Gastroesophageal sphincter (tissue), 4 donors: ENCODE measurements at regions not wholly inside any gene's neighbourhood (a gene's known extent, or its start where the extent isn't known, plus 50 kb on each side); places are given as distances from the start of the nearest gene placed in this dataset.
A peak's percentile ranks its signal among the peaks of the same experiment; 100 is the strongest.
"Not testable (repeated sequence)": the region's sequence is repeated elsewhere in the genome, so short reads cannot be mapped to it uniquely, and the experiment has no call there.

ENCODE experiments used
- ATAC-seq: fragments of 150-250 bp; one replicate; pipeline ENCODE4 v1.9.1; 2016; ENCODE audit warnings: mild to moderate bottlenecking, moderate library complexity
- H3K27ac ChIP-seq, 4 donors: fragments of 200-600 bp; sonication (generic) in 3 of 4; 1 replicate in 3 of 4; 2 replicates in 1 of 4; pipeline ENCODE4 v1.5.1; 2016 to 2019
- H3K27me3 ChIP-seq: fragments of 200-600 bp; sonication (generic); one replicate; pipeline ENCODE4 v1.5.1; 2019
- H3K36me3 ChIP-seq, 2 donors: fragments of 200-600 bp; sonication (generic); one replicate each; pipeline ENCODE4 v1.5.1; 2019; ENCODE audit warnings: control low read depth in 1 of 2
- H3K4me1 ChIP-seq, 3 donors: fragments of 200-600 bp; sonication (generic); 1 replicate in 2 of 3; 2 replicates in 1 of 3; pipeline ENCODE4 v1.5.1; 2016 to 2019; ENCODE audit warnings: control low read depth in 2 of 3
- H3K4me3 ChIP-seq, 2 donors: fragments of 200-600 bp; sonication (generic); one replicate each; pipeline ENCODE4 v1.5.1; 2019; ENCODE audit warnings: mild to moderate bottlenecking in 1 of 2, moderate library complexity in 1 of 2
- H3K9me3 ChIP-seq, 3 donors: fragments of 200-600 bp; sonication (generic); one replicate each; pipeline ENCODE4 v1.5.1; 2017 to 2019; ENCODE audit warnings: control low read depth in 2 of 3
- CTCF ChIP-seq, 4 experiments: fragments of 200-600 bp in 2 of 4; fragments of 450-650 bp in 2 of 4; sonication (generic) in 1 of 4; IDR thresholded peaks; one replicate each; pipeline ENCODE4 v1.5.1; 2017 to 2019; ENCODE audit warnings: antibody characterized with exemption in 4 of 4, mild to moderate bottlenecking in 2 of 4, moderate library complexity in 2 of 4
- EP300 ChIP-seq: sonication (generic); formaldehyde crosslinking; IDR thresholded peaks from one replicate; pipeline ENCODE4 v1.6.1; 2017; ENCODE audit warnings: antibody characterized with exemption, mild to moderate bottlenecking
- POLR2A ChIP-seq, 2 donors: fragments of 450-650 bp; IDR thresholded peaks; one replicate each; pipeline ENCODE4 v1.6.1; 2017; ENCODE audit warnings: antibody characterized with exemption in 2 of 2, mild to moderate bottlenecking in 2 of 2, moderate library complexity in 1 of 2
- POLR2AphosphoS5 ChIP-seq: sonication (generic); formaldehyde crosslinking; IDR thresholded peaks from one replicate; pipeline ENCODE4 v1.6.1; 2017; ENCODE audit warnings: antibody characterized with exemption
- WGBS, 2 donors: methylation state at CpG; one replicate each; pipeline ENCODE4 v1.1.5; 2018; ENCODE audit warnings: low coverage in 1 of 2; 5-methylcytosine and 5-hydroxymethylcytosine counted together

GRCh38 chr3:151591441-151591840 lies 130.6 kb upstream of the IGSF10 start:
- ATAC-seq, result no peak
- H3K4me3 ChIP-seq, result no peak overlapping the region
- TF ChIP-seq CTCF (IDR thresholded peaks at IDR 0.05) (no peak), POLR2AphosphoS5 (no peak), EP300 (no peak), POLR2A (IDR thresholded peaks at IDR 0.05) (no peak)
- peaks cover 0 to 6% (median 0%) of the 10 kb centered on the region in 3 donors for H3K4me1 ChIP-seq
- WGBS, 2 donors, result 81% methylated on average over 1 of the region's 1 CpG; no CpG with 5 or more reads in 1 of the 2 donors
- H3K27me3 ChIP-seq, result no peaks in the 10 kb centered on the region
- H3K27ac ChIP-seq, result no peak overlapping the region
- no peaks in the 10 kb centered on the region for H3K36me3 ChIP-seq
- no peaks in the 10 kb centered on the region for H3K9me3 ChIP-seq

DNA sequence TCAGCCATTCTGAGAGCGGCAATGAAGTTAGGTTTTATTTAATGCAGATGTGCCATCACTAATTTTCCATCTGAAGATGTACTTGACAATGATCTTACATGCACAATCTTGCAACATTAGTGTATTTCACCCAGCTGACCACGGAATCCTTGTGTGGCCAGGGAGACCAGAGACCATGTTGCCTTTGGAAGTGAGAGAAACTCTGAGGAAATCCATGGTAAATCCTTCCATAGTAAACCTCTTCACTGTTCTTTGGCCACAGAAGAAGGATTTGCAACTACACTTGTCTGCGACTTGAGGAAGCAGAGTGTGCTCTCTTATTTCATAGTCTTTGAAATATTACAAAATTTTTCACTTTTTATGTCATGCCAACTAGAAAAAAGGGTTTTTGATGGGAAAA lies 128.4 kb upstream of the IGSF10 start:
- no peaks in the 10 kb centered on the region for H3K27me3 ChIP-seq
- 69 to 87% methylated on average over 3 of the region's 3 CpGs for WGBS, 2 donors
- no peaks in the 10 kb centered on the region for H3K9me3 ChIP-seq
- ATAC-seq, result no peak
- no peak overlapping the region for H3K27ac ChIP-seq
- H3K4me3 ChIP-seq, result no peak overlapping the region
- no peaks in the 10 kb centered on the region for H3K36me3 ChIP-seq
- TF ChIP-seq CTCF (IDR thresholded peaks at IDR 0.05), result no peak
- TF ChIP-seq POLR2AphosphoS5, result no peak
- H3K4me1 ChIP-seq, result peaks cover 0 to 6% (median 0%) of the 10 kb centered on the region in 3 donors

- ATAC-seq, H3K27me3 ChIP-seq, H3K27ac ChIP-seq, H3K4me3 ChIP-seq, H3K9me3 ChIP-seq, H3K36me3 ChIP-seq, H3K4me1 ChIP-seq: not testable (repeated sequence)
- WGBS, 2 donors, result 100% methylated on average over 1 of the region's 1 CpG; no CpG with 5 or more reads in 1 of the 2 donors
Observed at GRCh38 chr3:151587659-151588058, 126.8 kb upstream of the IGSF10 start.

GRCh38 chr3:151584566-151584965 lies 123.7 kb upstream of the IGSF10 start:
- Histone ChIP-seq H3K9me3 (no peaks in the 10 kb centered on the region), H3K27me3 (no peaks in the 10 kb centered on the region), H3K36me3 (no peaks in the 10 kb centered on the region), H3K4me1 (peaks cover 0 to 4% (median 0%) of the 10 kb centered on the region in 3 donors), H3K27ac (no peak overlapping the region), H3K4me3 (no peak overlapping the region)
- 88 to 89% methylated on average over 1 to 2 of the region's 2 CpGs for WGBS, 2 donors
- TF ChIP-seq POLR2AphosphoS5 (no peak), EP300 (no peak), CTCF (IDR thresholded peaks at IDR 0.05) (no peak), POLR2A (IDR thresholded peaks at IDR 0.05) (no peak)
- ATAC-seq, result no peak

GRCh38 chr3:151581035-151581434 lies 120.2 kb upstream of the IGSF10 start:
- Histone ChIP-seq H3K27me3 (no peaks in the 10 kb centered on the region), H3K9me3 (no peaks in the 10 kb centered on the region), H3K36me3 (no peaks in the 10 kb centered on the region), H3K4me1 (peaks cover 0 to 4% (median 0%) of the 10 kb centered on the region in 3 donors), H3K4me3 (no peak overlapping the region), H3K27ac (no peak overlapping the region)
- TF ChIP-seq EP300 (no peak), POLR2AphosphoS5 (no peak), CTCF (IDR thresholded peaks at IDR 0.05) (no peak), POLR2A (IDR thresholded peaks at IDR 0.05) (no peak)
- 45 to 51% methylated on average over 1 to 2 of the region's 2 CpGs for WGBS, 2 donors
- ATAC-seq, result no peak

- ATAC-seq, result peak; percentile 86
- TF ChIP-seq POLR2AphosphoS5 (no peak), EP300 (no peak), CTCF (IDR thresholded peaks at IDR 0.05) (no peak), POLR2A (IDR thresholded peaks at IDR 0.05) (no peak)
- WGBS, 2 donors, result 4 to 13% methylated on average over 2 of the region's 2 CpGs
- H3K27me3 ChIP-seq, result no peaks in the 10 kb centered on the region
- no peaks in the 10 kb centered on the region for H3K36me3 ChIP-seq
- H3K4me3 ChIP-seq, result no peak overlapping the region
- no peaks in the 10 kb centered on the region for H3K9me3 ChIP-seq
- peaks cover 0 to 4% (median 0%) of the 10 kb centered on the region in 3 donors for H3K4me1 ChIP-seq
- no peak overlapping the region for H3K27ac ChIP-seq
Observed at GRCh38 chr3:151580591-151580990, 119.7 kb upstream of the IGSF10 start.
